GM12865 (cell line): ENCODE measurements at regions not wholly inside any gene's neighbourhood (a gene's known extent, or its start where the extent isn't known, plus 50 kb on each side); places are given as distances from the start of the nearest gene placed in this dataset.

Experiments used
- DNase-seq: peaks from one replicate; pipeline ENCODE4 v3.0.0; 2010; ENCODE audit warnings: low read depth
- H3K4me3 ChIP-seq: 2 replicates; pipeline ENCODE4 v1.5.1; 2011; ENCODE audit warnings: mild to moderate bottlenecking, low read depth, low read length, control low read depth
- CTCF ChIP-seq: IDR thresholded peaks from 2 replicates; pipeline ENCODE4 v1.5.1; 2011; ENCODE audit warnings: low read length, control low read depth, low read depth, inconsistent platforms; ENCODE audit not compliant: insufficient read depth; ENCODE audit errors: missing control alignments

GRCh38 chr6:43968110-43968965, 158.9 kb downstream of the MRPL14 start:
- no peak for DNase-seq
- TF ChIP-seq CTCF = no peak
- no peak overlapping the region for H3K4me3 ChIP-seq

GRCh38 chr6:43967719-43968091, 159.5 kb downstream of the MRPL14 start:
- TF ChIP-seq CTCF = no peak
- no peak overlapping the region for H3K4me3 ChIP-seq
- no peak for DNase-seq

- no peak for TF ChIP-seq CTCF
- no peak overlapping the region for H3K4me3 ChIP-seq
- no peak for DNase-seq
Observed at GRCh38 chr6:43966853-43967718, 160.2 kb downstream of the MRPL14 start.

GRCh38 chr6:43966374-43966658, 160.9 kb downstream of the MRPL14 start:
- no peak for TF ChIP-seq CTCF
- DNase-seq = no peak
- no peak overlapping the region for H3K4me3 ChIP-seq

GRCh38 chr6:43965628-43966373, 161.5 kb downstream of the MRPL14 start:
- H3K4me3 ChIP-seq = no peak overlapping the region
- TF ChIP-seq CTCF = no peak
- no peak for DNase-seq

- DNase-seq = no peak
- TF ChIP-seq CTCF = no peak
- no peak overlapping the region for H3K4me3 ChIP-seq
Observed at GRCh38 chr6:43964659-43965570, 162.3 kb downstream of the MRPL14 start.
